HG03575 (cell line): ENCODE measurements at regions not wholly inside any gene's neighbourhood (a gene's known extent, or its start where the extent isn't known, plus 50 kb on each side); places are given as distances from the start of the nearest gene placed in this dataset.
"Not testable (repeated sequence)": the region's sequence is repeated elsewhere in the genome, so short reads cannot be mapped to it uniquely, and the experiment has no call there.

Source experiments
- ATAC-seq: cut with Tn5 transposase; IDR thresholded peaks from one replicate; pipeline ENCODE4 v1.9.1; 2021; ENCODE audit not compliant: unreplicated experiment, insufficient number of reproducible peaks, low FRiP score; ENCODE audit errors: extremely low read depth

GRCh38 chr21:14903172-14903865, 161.5 kb downstream of the NRIP1 start:
- no peak for ATAC-seq

DNA sequence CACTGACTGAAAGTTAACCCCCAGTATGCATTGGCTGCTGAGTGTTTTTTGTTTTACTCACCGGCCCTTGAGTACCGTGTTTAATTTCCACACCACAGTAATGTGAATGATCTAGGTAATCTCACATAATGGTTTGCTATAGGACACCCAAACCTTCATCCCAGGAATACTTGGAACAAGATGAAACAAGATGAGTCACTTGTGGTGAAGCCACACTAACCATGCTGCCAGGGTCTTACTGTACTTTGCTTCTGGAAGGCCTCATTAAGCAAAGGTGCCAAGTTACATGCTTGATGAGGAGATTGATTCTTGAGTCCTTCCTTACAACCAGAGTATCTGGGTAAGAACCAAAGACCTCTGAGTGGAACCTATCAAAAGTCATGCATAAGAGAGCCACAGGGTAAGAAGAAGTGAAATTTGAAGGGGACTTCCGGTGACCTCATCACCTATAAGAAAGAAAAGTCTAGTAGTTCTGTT, 163.3 kb downstream of the NRIP1 start:
- ATAC-seq: peak; percentile 74

- ATAC-seq: no peak
These were observed 164.2 kb downstream of the NRIP1 start for GRCh38 chr21:14900611-14901010.

DNA sequence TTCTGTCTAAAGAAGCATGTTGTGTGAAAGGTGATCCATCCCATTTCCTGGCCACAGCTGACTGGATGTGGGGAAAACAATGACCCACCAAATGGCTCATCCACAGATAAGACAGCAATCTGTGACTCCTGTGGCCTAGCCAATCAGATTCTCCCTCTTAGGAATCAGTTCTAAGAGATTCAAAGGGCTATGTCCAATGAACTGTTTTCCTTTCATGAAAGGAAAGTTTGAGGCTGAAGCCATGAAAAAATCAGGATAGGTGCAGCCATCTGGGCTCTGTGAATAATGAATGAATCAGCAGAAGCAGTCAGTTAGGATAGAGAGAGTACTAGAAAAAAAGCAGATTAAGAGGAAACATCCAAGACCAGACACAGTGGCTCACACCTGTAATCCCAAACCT, 164.7 kb downstream of the NRIP1 start:
- ATAC-seq: no peak

GRCh38 chr21:14895792-14896191, 169.0 kb downstream of the NRIP1 start:
- ATAC-seq: no peak

GRCh38 chr21:14890141-14890540, 174.7 kb downstream of the NRIP1 start:
- ATAC-seq: no peak

DNA sequence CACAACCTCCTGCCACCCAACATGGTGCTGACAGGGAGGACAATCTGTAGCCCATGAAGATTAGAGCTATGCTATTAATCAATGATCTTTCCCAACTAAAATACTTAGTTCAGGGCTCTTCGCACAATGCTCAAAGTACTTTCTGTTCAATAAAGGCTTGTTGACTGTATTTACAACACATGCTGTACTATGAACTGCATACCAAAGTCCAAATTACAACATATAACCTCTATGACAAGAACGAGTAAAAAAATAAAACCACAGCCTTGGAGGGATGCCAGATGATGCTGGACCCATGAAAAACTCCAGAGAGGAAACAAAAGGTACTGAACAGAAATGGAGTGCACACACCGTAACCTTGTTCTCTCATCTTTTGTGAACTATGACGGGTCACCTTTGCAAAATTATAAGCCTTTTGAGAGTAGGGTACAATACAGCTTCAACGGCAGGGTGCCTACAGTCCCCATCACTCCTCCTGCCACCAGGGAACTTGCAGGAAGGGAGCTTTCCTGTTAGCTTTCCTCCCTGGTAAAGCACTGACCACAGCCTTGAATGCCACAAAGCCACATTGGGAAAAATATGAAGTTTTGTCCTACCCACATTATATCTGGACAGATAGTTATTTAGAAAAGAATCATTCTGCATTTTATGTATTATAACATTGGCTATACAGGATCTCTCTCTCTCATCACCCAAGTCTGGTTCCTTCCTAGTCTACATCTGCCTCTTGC, 175.6 kb downstream of the NRIP1 start:
- no peak for ATAC-seq

- ATAC-seq: no peak
These were observed 176.6 kb downstream of the NRIP1 start for GRCh38 chr21:14888202-14888601.

- ATAC-seq: no peak
These were observed 178.8 kb downstream of the NRIP1 start for GRCh38 chr21:14886001-14886400.

DNA sequence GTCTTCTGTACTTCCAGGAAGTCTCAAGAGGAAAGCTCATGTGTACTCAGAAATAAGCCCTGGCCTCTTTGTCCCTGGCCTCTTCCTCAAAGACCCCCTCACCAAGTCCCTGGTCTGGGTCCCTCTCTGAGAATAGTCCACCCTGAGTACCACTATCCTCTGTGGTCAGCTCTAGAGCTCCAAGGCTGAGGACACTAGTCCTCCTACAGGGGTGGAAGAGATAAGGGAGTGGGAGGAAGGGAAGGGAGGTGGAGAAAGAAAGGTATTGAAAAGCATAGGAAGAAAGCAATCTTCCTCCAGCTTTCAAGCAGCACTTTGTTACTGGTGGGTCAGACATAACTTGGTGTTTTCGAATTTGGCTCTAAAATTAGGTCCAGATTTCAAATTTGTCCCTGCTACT, 181.4 kb downstream of the NRIP1 start:
- ATAC-seq: no peak

GRCh38 chr21:14882545-14882944, 182.3 kb downstream of the NRIP1 start:
- not testable (repeated sequence) for ATAC-seq

DNA sequence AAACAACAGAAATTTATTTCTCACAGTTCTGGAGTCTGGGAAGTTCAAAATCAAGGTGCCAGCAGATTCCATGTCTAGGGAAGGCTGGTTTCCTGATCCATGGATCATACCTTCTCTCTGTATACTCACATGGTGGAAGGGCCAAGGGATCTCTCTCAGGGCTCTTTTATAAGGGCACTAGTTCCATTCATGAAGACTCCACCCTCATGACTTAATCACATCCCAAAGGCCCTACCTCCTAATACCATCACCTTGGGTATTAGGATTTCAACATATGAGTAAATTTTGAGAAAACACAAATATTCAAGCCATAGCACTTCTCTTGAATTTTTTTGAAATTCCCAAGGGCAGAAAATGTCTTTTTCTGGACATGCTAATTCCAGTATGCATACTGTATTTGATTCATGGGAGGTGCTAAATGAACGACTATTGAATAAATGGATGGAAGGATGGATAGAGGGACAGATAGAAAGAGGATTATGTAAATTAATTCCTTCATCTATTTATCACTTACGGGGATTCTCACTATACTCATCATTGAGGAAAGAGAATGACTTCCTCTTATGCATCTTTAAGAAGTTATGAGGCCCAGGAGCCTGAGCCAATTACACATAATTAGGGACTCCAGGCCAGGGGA, 182.8 kb downstream of the NRIP1 start:
- no peak for ATAC-seq

- no peak for ATAC-seq
These were observed 183.9 kb downstream of the NRIP1 start for GRCh38 chr21:14880922-14881321.

DNA sequence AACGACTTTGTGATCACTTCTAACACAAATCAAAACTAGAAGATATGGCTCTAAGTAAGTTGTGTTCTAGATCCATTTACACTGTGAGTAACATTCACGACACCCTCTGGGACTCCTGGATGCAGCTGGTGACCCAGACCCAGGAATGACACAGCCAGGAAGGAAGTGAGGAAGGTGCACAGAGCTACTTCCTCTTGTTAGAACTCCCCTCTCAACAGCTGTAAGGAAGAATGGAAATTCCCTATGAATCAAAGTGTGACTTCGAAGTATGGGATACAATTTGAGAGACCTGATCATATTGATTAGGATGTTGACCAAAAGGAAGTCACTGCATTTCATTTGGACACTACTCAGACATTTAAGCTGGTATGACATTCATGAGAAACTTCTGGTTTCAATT, 185.3 kb downstream of the NRIP1 start:
- no peak for ATAC-seq

DNA sequence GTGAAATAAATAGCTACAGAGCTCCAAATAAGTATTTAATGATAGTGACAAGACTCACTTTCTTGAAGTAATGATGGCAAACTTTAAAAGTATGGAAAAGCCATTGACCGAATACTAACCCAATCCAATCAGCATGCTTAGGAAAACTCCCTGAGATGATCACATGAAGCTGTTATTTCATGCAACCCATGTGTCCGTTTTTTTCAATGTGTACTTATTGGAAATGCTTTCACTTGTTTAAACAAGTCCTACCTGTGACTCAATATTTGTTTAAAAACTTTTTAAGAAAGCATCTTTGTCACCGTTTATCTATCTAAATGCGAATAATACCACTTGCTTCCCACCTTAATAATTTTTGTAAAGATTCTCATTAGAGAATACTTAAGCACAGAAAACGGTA, 185.8 kb downstream of the NRIP1 start:
- ATAC-seq: no peak

- no peak for ATAC-seq
These were observed 187.1 kb downstream of the NRIP1 start for GRCh38 chr21:14877581-14878228.

DNA sequence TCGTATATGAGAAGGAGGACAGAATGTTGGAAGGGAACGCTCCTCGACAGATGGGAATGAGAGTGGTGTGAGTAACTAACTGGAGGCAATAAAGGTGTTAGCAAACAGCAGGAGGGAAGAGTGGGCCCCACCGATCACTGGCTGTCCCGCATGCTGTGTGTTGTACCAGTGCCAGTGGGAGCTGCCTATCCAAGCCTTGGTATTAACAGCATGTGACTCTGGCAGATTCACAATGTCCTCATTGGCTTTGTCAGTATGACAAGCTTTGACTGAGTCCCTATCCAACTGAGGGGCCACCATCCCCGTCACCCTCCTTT, 188.3 kb downstream of the NRIP1 start:
- no peak for ATAC-seq

DNA sequence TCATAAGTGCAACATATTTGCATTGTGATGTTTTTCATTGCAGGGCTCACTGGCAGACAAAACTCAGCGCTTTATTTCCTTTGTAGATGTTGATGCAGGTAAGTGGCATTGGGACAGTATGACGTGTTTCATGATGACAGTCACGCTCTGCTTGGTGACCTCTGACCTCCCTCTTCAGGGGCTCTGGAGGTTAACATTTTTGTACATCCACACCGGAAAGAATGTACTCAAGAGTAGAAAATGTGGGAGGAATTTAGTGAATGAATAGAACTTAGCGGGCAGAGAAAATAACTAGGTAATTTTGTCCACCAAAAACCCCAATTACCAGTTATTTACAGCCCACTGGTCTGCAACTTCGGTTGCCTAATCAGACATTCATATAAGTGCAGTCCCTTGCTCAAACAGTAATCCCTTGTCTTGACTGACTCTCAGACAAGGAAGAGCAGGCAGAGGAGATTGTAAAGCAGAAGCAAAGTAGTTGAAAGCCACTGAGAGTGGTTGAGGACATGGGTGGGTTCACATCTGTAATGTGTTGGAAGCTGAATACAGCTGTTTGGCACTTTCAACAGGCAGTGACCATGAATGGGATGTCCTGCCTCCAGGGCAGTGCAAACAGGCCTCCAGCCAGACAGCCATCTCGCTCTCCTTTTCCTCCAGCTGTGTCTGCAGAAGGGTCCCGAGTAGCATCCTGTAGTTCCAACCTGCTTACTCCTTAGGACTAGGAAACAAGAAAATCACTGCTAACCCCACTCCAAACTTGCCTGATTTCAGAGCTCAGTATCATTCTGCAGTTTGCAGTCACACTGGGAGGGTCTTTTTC, 188.9 kb downstream of the NRIP1 start:
- ATAC-seq: peak; percentile 58

- ATAC-seq: no peak
These were observed 189.6 kb downstream of the NRIP1 start for GRCh38 chr21:14875186-14875585.
